Neural cell (in vitro differentiated cells): ENCODE measurements at regions not wholly inside any gene's neighbourhood (a gene's known extent, or its start where the extent isn't known, plus 50 kb on each side); places are given as distances from the start of the nearest gene placed in this dataset.
"Not testable (repeated sequence)": the region's sequence is repeated elsewhere in the genome, so short reads cannot be mapped to it uniquely, and the experiment has no call there.

Source experiments
- CTCF ChIP-seq: fragments of 450-650 bp; IDR thresholded peaks from 2 replicates; pipeline ENCODE4 v1.5.1; 2014; ENCODE audit warnings: antibody characterized with exemption, mild to moderate bottlenecking, moderate library complexity; ENCODE audit not compliant: poor library complexity, severe bottlenecking
- EP300 ChIP-seq: fragments of 450-650 bp; conservative IDR thresholded peaks from 2 replicates; pipeline ENCODE4 v1.6.1; 2014; ENCODE audit warnings: antibody characterized with exemption, mild to moderate bottlenecking, moderate library complexity; ENCODE audit not compliant: poor library complexity, severe bottlenecking
- EZH2 ChIP-seq: fragments of 200-600, 300-800 bp; shearing (Covaris generic), sonication (generic); IDR thresholded peaks from 2 replicates; pipeline ENCODE4 v1.6.1; 2014; ENCODE audit warnings: antibody characterized with exemption, low read length, borderline replicate concordance, mild to moderate bottlenecking; ENCODE audit not compliant: insufficient read depth, poor library complexity, severe bottlenecking
- MXI1 ChIP-seq: fragments of 450-650 bp; conservative IDR thresholded peaks from 2 replicates; pipeline ENCODE4 v1.6.1; 2014; ENCODE audit warnings: antibody characterized with exemption, mild to moderate bottlenecking; ENCODE audit not compliant: poor library complexity, severe bottlenecking
- RAD21 ChIP-seq: fragments of 450-650 bp; conservative IDR thresholded peaks from 2 replicates; pipeline ENCODE4 v1.6.1; 2014; ENCODE audit warnings: antibody characterized with exemption, mild to moderate bottlenecking, moderate library complexity

- TF ChIP-seq CTCF, EP300, EZH2, RAD21, MXI1: not testable (repeated sequence)
These were observed 113.4 kb downstream of the IL12A start for GRCh38 chr3:160102001-160102400.
